HK-2 (cell line): ENCODE measurements at regions not wholly inside any gene's neighbourhood (a gene's known extent, or its start where the extent isn't known, plus 50 kb on each side); places are given as distances from the start of the nearest gene placed in this dataset.
"Not testable (repeated sequence)": the region's sequence is repeated elsewhere in the genome, so short reads cannot be mapped to it uniquely, and the experiment has no call there.

Experiments used
- DNase-seq: peaks from one replicate; pipeline ENCODE4 v3.0.0-alpha.2; 2018; ENCODE audit not compliant: unreplicated experiment

- DNase-seq: no peak
Observed at GRCh38 chr6:66289889-66290288, 582.9 kb upstream of the EYS start.

GRCh38 chr6:66278115-66278514 lies 571.1 kb upstream of the EYS start:
- DNase-seq: no peak

- DNase-seq: no peak
Observed at GRCh38 chr6:66277400-66277799, 570.4 kb upstream of the EYS start.

GRCh38 chr6:66265737-66266136 lies 558.7 kb upstream of the EYS start:
- DNase-seq: no peak

GRCh38 chr6:66264376-66264775 lies 557.4 kb upstream of the EYS start:
- no peak for DNase-seq

- not testable (repeated sequence) for DNase-seq
Observed at GRCh38 chr6:66258731-66259487, 551.9 kb upstream of the EYS start.

GRCh38 chr6:66245231-66245630 lies 538.2 kb upstream of the EYS start:
- DNase-seq: no peak

- DNase-seq: no peak
Observed at GRCh38 chr6:66238851-66239250, 531.8 kb upstream of the EYS start.

GRCh38 chr6:66232890-66233289 lies 525.9 kb upstream of the EYS start:
- DNase-seq: no peak

GRCh38 chr6:66230591-66230990 lies 523.6 kb upstream of the EYS start:
- no peak for DNase-seq

GRCh38 chr6:66226109-66226508 lies 519.1 kb upstream of the EYS start:
- no peak for DNase-seq

- no peak for DNase-seq
Observed at GRCh38 chr6:66210964-66211363, 503.9 kb upstream of the EYS start.

- DNase-seq: no peak
Observed at GRCh38 chr6:66200390-66200789, 493.4 kb upstream of the EYS start.

- DNase-seq: no peak
Observed at GRCh38 chr6:66199171-66199570, 492.1 kb upstream of the EYS start.

GRCh38 chr6:66198062-66198624 lies 491.1 kb upstream of the EYS start:
- no peak for DNase-seq

GRCh38 chr6:66190858-66191257 lies 483.8 kb upstream of the EYS start:
- DNase-seq: no peak

- DNase-seq: no peak
Observed at GRCh38 chr6:66189915-66190314, 482.9 kb upstream of the EYS start.

GRCh38 chr6:66186756-66187155 lies 479.7 kb upstream of the EYS start:
- no peak for DNase-seq

GRCh38 chr6:66184091-66184490 lies 477.1 kb upstream of the EYS start:
- DNase-seq: no peak

GRCh38 chr6:66179361-66179760 lies 472.3 kb upstream of the EYS start:
- no peak for DNase-seq

- DNase-seq: no peak
Observed at GRCh38 chr6:66173587-66173986, 466.6 kb upstream of the EYS start.

GRCh38 chr6:66166713-66167112 lies 459.7 kb upstream of the EYS start:
- DNase-seq: not testable (repeated sequence)

- DNase-seq: no peak
Observed at GRCh38 chr6:66161546-66162108, 454.6 kb upstream of the EYS start.
